ENCODE measurements at regions not wholly inside any gene's neighbourhood (a gene's known extent, or its start where the extent isn't known, plus 50 kb on each side); places are given as distances from the start of the nearest gene placed in this dataset.
"Not testable (repeated sequence)": the region's sequence is repeated elsewhere in the genome, so short reads cannot be mapped to it uniquely, and the experiment has no call there.

DNA sequence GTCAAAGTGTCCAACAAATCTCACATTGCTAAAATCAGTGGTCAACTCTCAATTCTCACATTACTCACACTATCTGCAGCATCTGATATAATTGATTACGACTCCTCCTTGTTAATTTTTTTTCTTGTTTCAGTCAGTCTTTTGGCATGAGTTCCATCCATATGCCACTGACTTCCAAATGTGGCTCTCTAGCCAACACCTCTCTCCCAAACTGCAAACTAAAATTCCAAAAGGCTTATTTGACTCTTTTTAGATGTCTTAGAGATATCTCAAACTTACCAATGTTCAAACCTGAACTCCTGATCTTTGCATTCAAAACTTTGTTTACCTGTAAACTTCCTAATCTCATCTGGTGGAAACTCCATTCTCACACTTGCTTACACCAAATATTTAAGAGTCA is 162.1 kb upstream of the ZNF658 start:
- H3K4me3 Mint-ChIP-seq (ENCODE audit: unreplicated experiment); H3K36me3 Mint-ChIP-seq (ENCODE audit: insufficient read depth, unreplicated experiment); H3K27ac Mint-ChIP-seq (ENCODE audit: unreplicated experiment); H3K9me3 ChIP-seq; intact Hi-C loops (cut with micrococcal nuclease; ENCODE audit: unreplicated experiment); BruUV-seq (replicated peaks); CTCF ChIA-PET; POLR2A ChIA-PET; H3K4me3 ChIP-seq (ENCODE audit: low read depth, low read length); H3K27me3 ChIP-seq (replicated peaks; ENCODE audit: control insufficient read depth, insufficient read depth, low read length); H3K4me1 Mint-ChIP-seq (ENCODE audit: low read depth, unreplicated experiment); H3K27me3 Mint-ChIP-seq (ENCODE audit: insufficient read depth, unreplicated experiment); DNase-seq; H3K4me1 ChIP-seq; H3K9me3 Mint-ChIP-seq (ENCODE audit: unreplicated experiment); H3K36me3 ChIP-seq (ENCODE audit: control insufficient read depth, insufficient read depth, low read length): not testable (repeated sequence)

- H3K36me3 ChIP-seq (ENCODE audit: control insufficient read depth, insufficient read depth, low read length); H3K27me3 Mint-ChIP-seq (ENCODE audit: insufficient read depth, unreplicated experiment); H3K4me3 Mint-ChIP-seq (ENCODE audit: unreplicated experiment); DNase-seq; CTCF ChIA-PET; POLR2A ChIA-PET; H3K4me3 ChIP-seq (ENCODE audit: low read depth, low read length); H3K36me3 Mint-ChIP-seq (ENCODE audit: insufficient read depth, unreplicated experiment); H3K4me1 ChIP-seq; H3K4me1 Mint-ChIP-seq (ENCODE audit: low read depth, unreplicated experiment); BruUV-seq (replicated peaks); H3K27me3 ChIP-seq (replicated peaks; ENCODE audit: control insufficient read depth, insufficient read depth, low read length); intact Hi-C loops (cut with micrococcal nuclease; ENCODE audit: unreplicated experiment); H3K9me3 Mint-ChIP-seq (ENCODE audit: unreplicated experiment); H3K27ac Mint-ChIP-seq (ENCODE audit: unreplicated experiment); H3K9me3 ChIP-seq: not testable (repeated sequence)
Measured at GRCh38 chr9:66740136-66740535, 160.4 kb upstream of the ZNF658 start.

GRCh38 chr9:66745846-66746245 is 154.7 kb upstream of the ZNF658 start:
- POLR2A ChIA-PET, CTCF ChIA-PET: not testable (repeated sequence)

DNA sequence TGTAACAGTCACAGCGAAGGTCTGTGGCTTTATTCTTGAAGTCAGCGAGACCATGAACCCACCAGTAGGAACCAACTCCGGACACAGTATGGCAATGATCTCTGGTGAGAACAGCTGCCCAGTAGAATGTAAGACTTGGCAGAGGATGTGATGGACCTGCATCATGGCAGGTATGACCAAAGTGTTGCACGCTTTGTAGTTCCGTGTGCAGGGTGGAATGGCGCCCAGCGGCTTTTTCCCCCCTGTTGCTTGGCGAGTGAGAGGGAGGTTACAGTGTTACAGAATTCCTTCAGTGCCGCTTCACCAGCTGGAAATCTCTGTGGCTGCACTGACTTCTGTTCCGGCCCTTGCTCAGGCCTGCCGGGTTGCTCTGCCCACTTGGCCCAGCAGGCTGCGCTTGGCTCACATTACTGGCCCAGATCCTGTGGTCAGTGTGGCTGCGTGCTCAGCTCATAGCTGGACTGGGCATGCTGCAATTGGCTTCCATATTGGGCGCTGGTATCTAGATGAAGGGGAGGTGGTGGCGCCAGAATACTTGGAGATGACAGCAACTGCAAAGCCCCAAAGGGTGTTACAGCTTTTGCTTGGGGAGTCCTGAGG is 148.1 kb upstream of the ZNF658 start:
- H3K27me3 ChIP-seq (replicated peaks; ENCODE audit: control insufficient read depth, insufficient read depth, low read length); DNase-seq; H3K36me3 ChIP-seq (ENCODE audit: control insufficient read depth, insufficient read depth, low read length); CTCF ChIA-PET; H3K9me3 ChIP-seq; BruUV-seq (replicated peaks); H3K4me3 Mint-ChIP-seq (ENCODE audit: unreplicated experiment); H3K36me3 Mint-ChIP-seq (ENCODE audit: insufficient read depth, unreplicated experiment); H3K27me3 Mint-ChIP-seq (ENCODE audit: insufficient read depth, unreplicated experiment); H3K4me1 Mint-ChIP-seq (ENCODE audit: low read depth, unreplicated experiment); intact Hi-C loops (cut with micrococcal nuclease; ENCODE audit: unreplicated experiment); H3K27ac Mint-ChIP-seq (ENCODE audit: unreplicated experiment); H3K9me3 Mint-ChIP-seq (ENCODE audit: unreplicated experiment); POLR2A ChIA-PET; H3K4me1 ChIP-seq; H3K4me3 ChIP-seq (ENCODE audit: low read depth, low read length): not testable (repeated sequence)

More at GRCh38 chr9:66745846-66746245, 154.7 kb upstream of the ZNF658 start:
- H3K9me3 ChIP-seq; DNase-seq; intact Hi-C loops (cut with micrococcal nuclease; ENCODE audit: unreplicated experiment); H3K4me1 Mint-ChIP-seq (ENCODE audit: low read depth, unreplicated experiment); H3K4me1 ChIP-seq; H3K9me3 Mint-ChIP-seq (ENCODE audit: unreplicated experiment); BruUV-seq (replicated peaks); H3K36me3 ChIP-seq (ENCODE audit: control insufficient read depth, insufficient read depth, low read length); H3K4me3 ChIP-seq (ENCODE audit: low read depth, low read length); H3K27ac Mint-ChIP-seq (ENCODE audit: unreplicated experiment); H3K27me3 Mint-ChIP-seq (ENCODE audit: insufficient read depth, unreplicated experiment); H3K27me3 ChIP-seq (replicated peaks; ENCODE audit: control insufficient read depth, insufficient read depth, low read length); H3K4me3 Mint-ChIP-seq (ENCODE audit: unreplicated experiment); H3K36me3 Mint-ChIP-seq (ENCODE audit: insufficient read depth, unreplicated experiment): not testable (repeated sequence)

DNA sequence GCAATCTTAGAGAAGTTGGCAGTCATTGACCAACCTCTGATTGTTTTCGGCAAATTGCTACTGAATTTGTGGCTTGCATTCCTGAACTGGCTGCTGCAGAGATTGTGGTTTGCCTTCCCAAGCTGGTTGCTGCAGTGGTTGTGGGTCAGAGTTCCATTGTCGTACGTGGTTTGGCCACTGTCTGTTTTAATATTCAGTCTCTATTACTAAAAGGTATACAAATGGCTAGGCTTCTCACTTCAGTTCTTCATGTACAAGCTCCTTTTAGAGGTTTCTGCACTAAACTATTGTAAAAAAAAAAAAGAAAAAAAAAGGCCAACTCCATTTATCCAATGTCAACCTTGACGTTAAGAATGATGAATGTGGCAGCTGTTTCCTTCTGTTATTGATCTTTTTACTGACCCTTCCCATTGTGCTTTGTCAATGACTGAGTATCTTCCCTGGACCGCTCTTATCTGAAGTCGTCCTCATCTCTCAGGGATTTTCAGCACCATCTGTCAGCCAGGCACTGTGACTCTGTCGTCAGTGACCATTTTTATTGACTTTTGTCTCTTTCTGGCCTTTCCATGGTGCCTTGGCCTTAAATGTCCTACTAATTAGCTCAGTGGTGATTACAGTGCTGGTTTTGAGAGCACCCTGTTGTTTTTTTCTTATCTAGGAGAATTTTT is 140.6 kb upstream of the ZNF658 start:
- H3K4me3 ChIP-seq (ENCODE audit: low read depth, low read length); H3K9me3 Mint-ChIP-seq (ENCODE audit: unreplicated experiment); H3K36me3 ChIP-seq (ENCODE audit: control insufficient read depth, insufficient read depth, low read length); H3K4me3 Mint-ChIP-seq (ENCODE audit: unreplicated experiment); H3K9me3 ChIP-seq; H3K4me1 ChIP-seq; H3K27ac Mint-ChIP-seq (ENCODE audit: unreplicated experiment); H3K36me3 Mint-ChIP-seq (ENCODE audit: insufficient read depth, unreplicated experiment); DNase-seq; POLR2A ChIA-PET; intact Hi-C loops (cut with micrococcal nuclease; ENCODE audit: unreplicated experiment); H3K4me1 Mint-ChIP-seq (ENCODE audit: low read depth, unreplicated experiment); CTCF ChIA-PET; H3K27me3 Mint-ChIP-seq (ENCODE audit: insufficient read depth, unreplicated experiment); H3K27me3 ChIP-seq (replicated peaks; ENCODE audit: control insufficient read depth, insufficient read depth, low read length); BruUV-seq (replicated peaks): not testable (repeated sequence)

DNA sequence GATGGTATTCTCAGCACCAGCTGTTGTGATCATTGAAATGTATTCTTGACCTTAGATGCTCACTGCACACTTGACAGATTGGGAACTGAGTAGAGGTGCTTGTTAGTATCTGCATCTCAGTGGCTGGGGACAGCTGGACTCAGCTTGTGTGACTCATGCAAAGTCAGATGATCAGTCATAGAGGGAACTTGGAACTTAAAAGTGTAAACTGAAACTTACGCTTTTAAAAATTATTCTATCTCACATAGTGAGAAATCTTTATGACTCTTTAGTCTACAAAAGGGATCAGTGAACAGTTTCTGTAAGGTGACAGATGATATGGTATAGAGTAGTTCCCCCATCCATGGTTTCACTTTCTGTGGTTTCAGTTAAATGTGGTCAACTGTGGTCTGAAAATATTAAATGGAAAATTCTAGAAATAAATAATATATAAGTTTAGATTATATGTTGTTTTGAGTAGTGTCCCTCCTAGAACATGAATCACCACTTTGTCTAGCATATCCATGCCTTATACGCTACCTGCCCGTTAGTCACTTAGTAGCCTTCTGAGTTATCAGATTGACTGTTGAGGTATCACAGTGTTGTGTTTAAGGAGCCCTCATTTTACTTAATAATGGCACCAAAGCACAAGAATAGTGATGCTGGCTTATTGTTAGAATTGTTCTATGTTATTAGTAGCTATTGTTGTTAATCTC is 135.6 kb upstream of the ZNF658 start:
- POLR2A ChIA-PET; H3K36me3 ChIP-seq (ENCODE audit: control insufficient read depth, insufficient read depth, low read length); BruUV-seq (replicated peaks); H3K27me3 Mint-ChIP-seq (ENCODE audit: insufficient read depth, unreplicated experiment); H3K9me3 Mint-ChIP-seq (ENCODE audit: unreplicated experiment); H3K4me1 ChIP-seq; H3K4me3 Mint-ChIP-seq (ENCODE audit: unreplicated experiment); intact Hi-C loops (cut with micrococcal nuclease; ENCODE audit: unreplicated experiment); H3K36me3 Mint-ChIP-seq (ENCODE audit: insufficient read depth, unreplicated experiment); H3K27me3 ChIP-seq (replicated peaks; ENCODE audit: control insufficient read depth, insufficient read depth, low read length); DNase-seq; CTCF ChIA-PET; H3K4me3 ChIP-seq (ENCODE audit: low read depth, low read length); H3K9me3 ChIP-seq; H3K4me1 Mint-ChIP-seq (ENCODE audit: low read depth, unreplicated experiment); H3K27ac Mint-ChIP-seq (ENCODE audit: unreplicated experiment): not testable (repeated sequence)

DNA sequence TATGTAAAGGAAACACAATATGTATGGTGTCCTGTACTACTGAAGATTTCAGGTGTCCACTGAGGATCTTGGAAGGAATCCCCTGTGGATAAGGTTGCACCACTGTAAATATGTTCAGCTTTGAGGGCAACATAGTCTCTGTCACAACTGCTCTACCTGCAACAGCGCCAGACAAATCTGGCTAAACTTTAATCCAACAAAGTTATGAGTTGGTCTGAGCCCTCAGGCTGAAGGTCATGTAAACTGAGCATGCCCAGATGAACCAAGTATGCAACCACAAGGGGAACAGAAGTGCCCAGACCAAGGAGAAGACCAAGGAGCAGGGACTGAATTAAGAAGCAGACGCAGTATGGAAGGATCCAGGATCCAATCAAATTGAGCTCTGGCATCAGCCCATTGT is 135.0 kb upstream of the ZNF658 start:
- POLR2A ChIA-PET; H3K4me1 ChIP-seq; DNase-seq; H3K9me3 Mint-ChIP-seq (ENCODE audit: unreplicated experiment); H3K27ac Mint-ChIP-seq (ENCODE audit: unreplicated experiment); H3K27me3 ChIP-seq (replicated peaks; ENCODE audit: control insufficient read depth, insufficient read depth, low read length); H3K4me3 Mint-ChIP-seq (ENCODE audit: unreplicated experiment); H3K27me3 Mint-ChIP-seq (ENCODE audit: insufficient read depth, unreplicated experiment); intact Hi-C loops (cut with micrococcal nuclease; ENCODE audit: unreplicated experiment); H3K4me1 Mint-ChIP-seq (ENCODE audit: low read depth, unreplicated experiment); H3K9me3 ChIP-seq; CTCF ChIA-PET; H3K36me3 ChIP-seq (ENCODE audit: control insufficient read depth, insufficient read depth, low read length); H3K36me3 Mint-ChIP-seq (ENCODE audit: insufficient read depth, unreplicated experiment); H3K4me3 ChIP-seq (ENCODE audit: low read depth, low read length); BruUV-seq (replicated peaks): not testable (repeated sequence)
